ENCODE measurements at regions not wholly inside any gene's neighbourhood (a gene's known extent, or its start where the extent isn't known, plus 50 kb on each side); places are given as distances from the start of the nearest gene placed in this dataset.
"Not testable (repeated sequence)": the region's sequence is repeated elsewhere in the genome, so short reads cannot be mapped to it uniquely, and the experiment has no call there.

DNA sequence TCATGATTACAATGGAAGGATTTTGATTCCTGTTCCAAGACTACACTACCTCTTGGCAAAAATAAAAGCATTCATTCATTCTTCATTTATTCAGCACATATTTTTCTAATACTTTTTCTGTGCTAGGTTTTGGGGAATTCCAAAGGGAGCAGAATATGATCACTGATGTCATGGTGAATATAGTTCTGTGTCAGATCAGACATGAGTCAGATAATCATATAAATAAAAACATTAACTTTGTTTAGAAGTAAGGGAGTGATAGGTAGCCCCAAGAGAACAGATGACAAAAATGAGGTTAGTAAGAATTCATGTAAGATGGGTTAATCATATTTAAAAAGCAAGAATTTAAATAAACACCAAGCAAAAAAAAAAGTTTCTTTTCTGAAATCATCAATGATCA, 94.1 kb upstream of the RANBP6 start:
- no peak for DNase-seq (ENCODE audit: low read depth)
- in situ Hi-C loops (cut with HindIII; ENCODE audit: low pct_unique_long_range_greater_than_20kb, low sequenced_read_pairs) = no loop called here

DNA sequence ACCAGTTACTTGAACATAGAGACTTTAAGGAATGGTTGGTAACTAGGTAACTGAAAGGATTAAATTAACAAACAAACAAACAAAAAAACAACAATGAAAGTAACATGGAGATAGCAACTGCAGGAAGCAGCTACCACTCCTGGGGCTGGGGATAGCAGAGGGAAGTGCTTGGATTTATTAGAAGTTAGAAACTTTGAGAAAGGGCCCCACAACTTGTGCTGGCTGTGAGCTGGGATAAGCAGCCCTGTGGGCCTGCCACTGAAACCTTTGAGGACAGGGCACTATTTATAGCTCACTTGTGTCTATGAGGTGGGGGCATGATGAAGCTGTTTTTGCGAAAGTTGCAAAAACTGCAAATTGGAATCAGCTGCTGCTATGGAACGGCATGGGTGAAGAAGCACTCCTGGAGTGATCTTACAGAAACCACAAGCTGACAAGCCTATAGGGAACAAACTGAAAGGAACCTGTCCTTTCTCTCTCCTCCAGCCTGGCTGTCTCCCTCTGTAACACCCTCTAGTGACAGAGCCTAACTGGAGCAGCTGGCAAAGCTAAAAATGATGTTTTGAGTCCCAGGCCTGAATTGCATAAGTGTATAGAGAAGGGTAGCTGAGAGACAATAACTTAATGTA, 91.4 kb upstream of the RANBP6 start:
- in situ Hi-C loops (cut with HindIII; ENCODE audit: low pct_unique_long_range_greater_than_20kb, low sequenced_read_pairs) = no loop called here
- peak; percentile 51 for DNase-seq (ENCODE audit: low read depth)

DNA sequence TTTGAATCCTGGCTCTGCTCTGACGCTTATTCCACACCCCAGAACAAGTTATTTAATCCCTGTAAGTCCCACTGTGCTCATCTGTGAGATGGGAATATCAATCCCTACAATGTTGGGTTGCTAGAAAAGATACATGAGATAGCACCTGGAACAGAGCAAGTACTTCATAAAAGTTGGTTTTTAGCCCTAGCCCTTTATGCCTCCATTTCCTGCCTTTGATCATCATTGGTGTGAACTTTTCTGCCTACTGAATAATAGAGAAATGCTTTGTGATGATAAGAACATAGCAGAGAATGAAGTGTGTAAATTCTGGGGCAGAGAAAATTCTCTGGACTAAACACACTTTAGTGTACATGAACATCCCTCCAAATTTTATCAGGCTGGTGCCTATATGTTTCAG, 90.3 kb upstream of the RANBP6 start:
- in situ Hi-C loops (cut with HindIII; ENCODE audit: low pct_unique_long_range_greater_than_20kb, low sequenced_read_pairs) = no loop called here
- no peak for DNase-seq (ENCODE audit: low read depth)

DNA sequence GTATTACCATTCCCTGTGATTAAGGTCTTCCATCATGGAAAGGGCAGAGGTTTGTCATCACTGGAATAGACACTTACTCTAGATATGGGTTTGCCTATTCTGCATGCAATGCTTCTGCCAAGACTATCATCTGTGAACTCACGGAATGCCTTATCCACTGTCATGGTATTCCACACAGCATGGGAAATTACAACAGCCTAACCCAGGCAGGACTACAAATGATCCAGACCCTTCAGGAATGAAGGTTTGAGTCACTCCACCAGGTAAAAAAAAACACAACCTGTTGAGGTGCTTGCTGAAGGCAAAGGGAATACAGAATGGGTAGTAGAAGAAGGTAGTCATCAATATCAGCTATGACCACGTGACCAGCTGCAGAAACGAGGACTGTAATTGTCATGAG, 89.0 kb upstream of the RANBP6 start:
- DNase-seq (ENCODE audit: low read depth); in situ Hi-C loops (cut with HindIII; ENCODE audit: low pct_unique_long_range_greater_than_20kb, low sequenced_read_pairs): not testable (repeated sequence)

DNA sequence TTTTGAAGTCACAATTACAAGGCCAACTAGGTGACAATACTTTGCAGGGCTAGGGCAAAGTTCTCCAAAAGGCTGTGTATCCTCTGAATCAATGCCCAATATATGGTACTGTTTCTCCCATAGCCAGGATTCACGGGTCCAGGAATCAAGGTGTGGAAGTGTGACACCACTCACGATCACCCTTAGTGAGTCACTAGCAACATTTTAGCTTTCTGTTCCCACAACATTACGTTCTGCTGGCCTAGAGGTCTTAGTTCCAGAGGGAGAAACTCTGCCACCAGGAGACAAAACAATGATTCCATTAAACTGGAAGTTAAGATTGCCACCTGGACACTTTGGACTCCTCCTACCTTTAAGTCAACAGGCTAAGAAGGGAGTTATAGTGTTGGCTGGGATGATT, 88.5 kb upstream of the RANBP6 start:
- DNase-seq (ENCODE audit: low read depth); in situ Hi-C loops (cut with HindIII; ENCODE audit: low pct_unique_long_range_greater_than_20kb, low sequenced_read_pairs): not testable (repeated sequence)

DNA sequence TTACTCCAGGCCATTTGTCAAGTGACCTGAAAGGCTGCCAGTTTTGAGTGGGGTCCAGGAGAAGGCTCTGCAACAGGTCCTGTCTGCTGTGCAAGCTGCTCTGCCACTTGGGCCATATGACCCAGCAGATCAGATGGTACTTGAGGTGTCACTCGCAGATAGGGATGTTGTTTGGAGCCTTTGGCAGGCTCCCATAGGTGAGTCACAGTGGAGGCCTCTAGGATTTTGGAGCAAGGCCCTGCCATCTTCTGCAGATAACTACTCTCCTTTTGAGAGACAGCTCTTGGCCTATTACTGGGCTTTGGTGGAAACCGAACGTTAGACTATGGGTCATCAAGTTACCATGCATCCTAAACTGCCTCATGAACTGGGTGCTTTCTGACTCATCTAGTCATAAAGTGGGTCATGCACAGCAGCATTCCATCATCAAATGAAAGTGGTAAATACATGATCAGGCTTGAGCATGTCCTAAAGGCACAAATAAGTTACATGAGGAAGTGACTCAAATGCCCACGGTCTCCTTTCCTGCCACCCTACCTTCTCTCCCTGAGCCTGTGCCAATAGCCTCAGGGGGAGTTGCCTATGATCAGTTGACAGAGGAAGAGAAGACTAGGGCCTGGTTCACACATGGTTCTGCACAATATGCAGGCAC, 87.0 kb upstream of the RANBP6 start:
- peak; percentile 81 for DNase-seq (ENCODE audit: low read depth)
- in situ Hi-C loops (cut with HindIII; ENCODE audit: low pct_unique_long_range_greater_than_20kb, low sequenced_read_pairs) = not testable (repeated sequence)

DNA sequence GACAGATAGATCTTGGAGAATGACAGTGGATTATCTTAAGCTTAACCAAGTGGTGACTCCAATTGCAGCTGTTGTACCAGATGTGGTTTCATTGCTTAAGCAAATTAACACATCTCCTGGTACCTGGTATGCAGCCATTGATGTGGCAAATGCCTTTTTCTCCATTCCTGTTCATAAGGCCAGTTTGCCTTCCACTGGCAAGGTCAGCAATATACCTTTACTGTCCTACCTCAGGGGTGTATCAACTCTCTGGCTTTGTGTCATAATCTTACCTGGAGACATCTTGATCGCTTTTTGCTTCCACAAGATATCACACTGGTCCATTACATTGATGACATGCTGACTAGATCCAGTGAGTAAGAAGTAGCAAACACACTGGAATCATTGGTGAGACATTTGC, 86.3 kb upstream of the RANBP6 start:
- in situ Hi-C loops (cut with HindIII; ENCODE audit: low pct_unique_long_range_greater_than_20kb, low sequenced_read_pairs); DNase-seq (ENCODE audit: low read depth): not testable (repeated sequence)

DNA sequence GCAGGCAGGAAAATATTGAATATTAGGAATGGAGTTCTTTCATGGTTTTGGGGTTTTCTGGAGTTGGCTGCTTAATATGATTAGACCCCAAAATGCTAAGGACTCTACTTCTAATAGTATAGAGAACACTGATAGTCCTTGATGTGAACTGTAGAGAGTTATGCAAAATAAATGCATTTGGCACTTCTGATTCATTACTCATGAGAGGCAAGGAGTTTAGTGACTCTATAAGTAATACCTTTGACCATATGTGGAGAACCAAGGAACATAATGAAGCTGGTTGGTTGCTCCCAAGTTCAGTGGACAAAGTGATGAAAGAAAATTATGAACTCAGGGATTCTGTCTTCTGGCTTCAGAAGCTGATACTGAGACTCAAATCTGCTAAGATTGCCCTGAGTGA, 83.9 kb upstream of the RANBP6 start:
- DNase-seq (ENCODE audit: low read depth); in situ Hi-C loops (cut with HindIII; ENCODE audit: low pct_unique_long_range_greater_than_20kb, low sequenced_read_pairs): not testable (repeated sequence)

DNA sequence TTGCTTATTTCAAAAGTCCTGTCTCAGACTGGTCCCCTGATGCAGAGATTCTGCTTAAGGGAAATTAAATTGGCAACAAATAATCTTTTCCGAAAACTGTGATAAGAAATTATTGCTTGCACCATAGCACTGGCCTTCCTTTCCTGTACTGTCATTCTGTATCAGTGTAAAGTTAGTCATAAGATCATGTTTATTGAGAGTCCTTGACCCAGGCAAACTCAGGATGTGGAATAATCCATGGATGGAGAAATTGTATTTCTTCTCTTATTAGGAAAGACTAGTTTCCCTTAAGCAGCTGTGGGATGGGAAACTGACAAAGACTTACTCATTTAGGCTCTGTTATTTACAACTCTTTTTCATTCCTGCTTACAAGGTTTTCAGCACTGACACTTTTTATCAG, 83.0 kb upstream of the RANBP6 start:
- in situ Hi-C loops (cut with HindIII; ENCODE audit: low pct_unique_long_range_greater_than_20kb, low sequenced_read_pairs) = no loop called here
- DNase-seq (ENCODE audit: low read depth) = no peak

DNA sequence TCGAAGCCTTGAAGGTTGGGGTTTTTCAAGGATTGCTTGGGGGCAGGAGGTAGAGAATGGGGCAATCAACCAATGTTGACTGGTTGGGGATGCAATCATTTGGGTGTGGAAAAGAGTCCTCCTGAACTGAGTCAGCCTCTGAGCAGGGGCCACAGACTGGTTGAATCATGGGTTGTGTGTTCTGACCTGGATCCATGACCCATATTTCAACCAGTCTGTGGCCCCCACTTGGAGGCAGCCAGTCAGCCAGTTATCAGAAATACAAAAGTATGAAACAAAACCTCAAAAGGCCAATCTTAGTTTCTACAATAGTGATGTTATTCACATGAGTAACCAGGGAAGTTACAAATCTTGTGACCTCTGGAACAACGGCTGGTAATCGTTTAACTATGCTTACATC, 81.4 kb upstream of the RANBP6 start:
- peak; percentile 88 for DNase-seq (ENCODE audit: low read depth)
- in situ Hi-C loops (cut with HindIII; ENCODE audit: low pct_unique_long_range_greater_than_20kb, low sequenced_read_pairs) = no loop called here

DNA sequence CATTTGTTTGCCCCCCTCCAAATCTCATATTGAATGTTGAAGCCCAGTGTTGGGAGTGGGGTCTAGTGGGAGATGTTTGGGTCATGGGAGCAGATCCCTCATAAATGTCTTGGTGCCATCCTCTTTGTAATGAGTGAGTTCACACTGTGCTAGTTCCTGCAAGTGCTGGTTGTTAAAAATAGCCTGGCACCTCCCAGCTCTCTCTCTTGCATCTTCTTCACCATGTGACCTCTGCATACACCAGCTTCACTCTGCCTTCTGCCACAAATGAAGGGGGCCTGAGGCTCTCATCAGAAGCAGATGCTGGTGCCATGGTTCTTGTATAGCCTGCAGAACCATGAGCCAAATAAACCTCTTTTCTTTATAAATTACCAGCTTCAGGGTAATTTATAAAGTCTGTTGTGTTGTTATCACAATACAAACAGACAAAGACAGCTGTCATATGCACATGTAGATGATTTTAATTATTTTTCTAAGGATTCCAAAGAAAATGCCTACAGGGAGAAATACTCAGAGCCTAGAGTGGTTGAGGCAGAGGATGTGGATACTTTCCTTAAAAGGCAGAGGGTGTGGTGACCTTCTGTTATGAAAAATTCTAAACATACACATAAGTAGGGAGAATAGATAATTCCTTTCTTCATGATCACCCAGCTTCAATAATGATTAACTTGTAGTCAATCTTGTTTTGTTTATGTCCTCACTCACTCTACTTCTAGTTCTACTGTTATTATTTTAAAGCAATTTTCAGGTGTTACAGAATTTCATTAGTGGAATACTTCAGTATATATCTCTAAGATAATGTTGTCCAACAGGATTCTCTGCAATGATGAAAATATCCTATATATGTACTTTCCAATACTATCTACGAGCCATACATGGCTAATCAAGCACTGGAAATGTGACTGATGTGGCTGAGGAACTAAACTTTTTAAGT, 75.1 kb upstream of the RANBP6 start:
- DNase-seq (ENCODE audit: low read depth) = no peak
- in situ Hi-C loops (cut with HindIII; ENCODE audit: low pct_unique_long_range_greater_than_20kb, low sequenced_read_pairs) = no loop called here

DNA sequence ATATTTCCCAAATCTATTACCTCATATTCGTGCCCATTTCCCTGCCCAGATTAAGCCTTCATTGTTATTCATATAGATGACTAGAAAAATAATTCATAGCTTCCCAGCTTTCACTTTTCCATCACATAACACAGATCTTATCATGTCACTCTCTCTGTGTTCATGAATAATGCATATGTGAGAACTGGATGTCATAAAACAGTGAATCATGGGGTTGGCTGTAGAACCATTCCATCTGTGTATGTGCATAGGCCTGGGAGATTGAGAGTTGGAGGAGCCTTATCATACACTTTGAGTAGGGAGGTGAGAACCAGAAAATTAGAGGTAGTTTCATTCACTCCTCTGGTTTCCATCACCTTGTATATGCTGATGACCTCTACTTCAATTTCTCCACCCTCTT, 73.9 kb upstream of the RANBP6 start:
- no peak for DNase-seq (ENCODE audit: low read depth)
- in situ Hi-C loops (cut with HindIII; ENCODE audit: low pct_unique_long_range_greater_than_20kb, low sequenced_read_pairs) = no loop called here

DNA sequence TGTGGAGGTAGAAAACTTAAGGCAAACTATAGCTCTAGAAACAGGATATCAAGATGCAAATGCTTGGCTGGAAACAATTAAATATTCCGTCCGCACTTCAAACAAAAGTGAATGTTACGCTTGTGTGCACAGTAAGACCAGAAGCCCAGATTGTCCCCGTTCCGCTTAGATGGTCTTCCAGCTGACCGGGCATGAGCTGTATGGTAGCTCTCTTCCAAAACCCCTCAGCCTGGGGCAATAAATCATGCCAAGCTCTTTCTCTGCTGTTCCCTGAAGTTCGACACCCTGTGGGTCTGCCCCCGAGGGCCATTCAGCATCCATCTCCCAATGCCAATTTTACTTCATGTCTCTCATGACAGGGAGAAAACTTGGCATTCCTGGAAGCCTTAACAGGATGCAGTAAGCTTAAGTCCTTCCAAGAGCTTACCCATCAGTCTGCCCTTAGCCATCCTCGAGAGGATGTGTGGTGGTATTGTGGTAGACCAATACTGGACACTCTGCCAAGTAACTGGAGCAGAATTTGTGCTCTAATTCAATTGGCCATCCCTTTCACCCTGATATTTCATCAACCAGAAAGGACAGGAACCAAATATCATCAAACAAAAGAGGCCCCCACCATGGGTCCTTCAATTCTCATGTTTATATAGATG, 70.7 kb upstream of the RANBP6 start:
- peak; percentile 33 for DNase-seq (ENCODE audit: low read depth)
- in situ Hi-C loops (cut with HindIII; ENCODE audit: low pct_unique_long_range_greater_than_20kb, low sequenced_read_pairs) = no loop called here

DNA sequence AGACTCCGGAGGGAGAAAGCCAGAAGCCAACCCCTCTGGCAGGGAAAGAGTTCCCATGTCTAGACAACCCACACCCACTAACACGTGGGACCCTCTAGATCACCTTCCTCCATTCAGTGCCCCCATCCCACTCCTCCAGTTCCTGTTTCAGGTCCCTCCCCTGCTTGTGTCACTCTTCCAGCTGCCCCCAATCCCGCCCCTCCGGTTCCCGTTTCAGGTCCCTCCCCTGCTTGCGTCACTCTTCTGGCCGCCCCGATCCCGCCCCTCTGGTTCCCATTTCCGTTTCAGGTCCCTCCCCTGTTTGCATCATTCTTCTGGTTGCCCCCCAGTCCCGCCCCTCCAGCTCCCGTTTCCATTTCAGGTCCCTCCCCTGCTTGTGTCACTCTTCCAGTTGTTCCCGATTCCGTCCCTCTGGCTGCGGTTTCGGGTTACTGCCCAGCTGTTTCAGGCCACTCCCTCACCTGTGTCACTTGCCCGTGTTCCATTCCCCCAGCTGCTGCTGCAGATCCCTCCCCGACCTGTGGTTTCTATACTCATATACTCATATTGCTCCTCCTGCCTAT, 64.8 kb upstream of the RANBP6 start:
- in situ Hi-C loops (cut with HindIII; ENCODE audit: low pct_unique_long_range_greater_than_20kb, low sequenced_read_pairs) = no loop called here
- peak; percentile 89 for DNase-seq (ENCODE audit: low read depth)

DNA sequence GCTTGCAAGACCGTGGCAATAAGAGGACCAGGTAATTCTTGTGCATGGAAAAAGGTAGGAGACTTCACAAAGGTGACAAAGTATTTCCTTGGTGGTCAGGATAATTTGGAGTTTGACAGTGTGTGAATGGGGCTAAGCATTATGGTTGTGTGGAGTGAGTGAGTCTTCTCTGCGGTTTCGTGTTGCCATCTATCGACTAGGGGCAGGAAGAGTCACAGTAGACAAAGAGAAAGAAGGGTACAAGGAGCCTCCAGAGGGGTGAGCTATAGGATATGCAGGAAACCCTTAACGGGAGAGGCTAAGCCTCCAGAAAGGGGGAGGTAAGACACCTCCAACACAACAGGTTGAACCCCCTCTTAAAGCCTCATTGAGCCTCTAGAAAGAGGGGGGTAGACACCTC, 64.0 kb upstream of the RANBP6 start:
- DNase-seq (ENCODE audit: low read depth) = no peak
- in situ Hi-C loops (cut with HindIII; ENCODE audit: low pct_unique_long_range_greater_than_20kb, low sequenced_read_pairs) = no loop called here

DNA sequence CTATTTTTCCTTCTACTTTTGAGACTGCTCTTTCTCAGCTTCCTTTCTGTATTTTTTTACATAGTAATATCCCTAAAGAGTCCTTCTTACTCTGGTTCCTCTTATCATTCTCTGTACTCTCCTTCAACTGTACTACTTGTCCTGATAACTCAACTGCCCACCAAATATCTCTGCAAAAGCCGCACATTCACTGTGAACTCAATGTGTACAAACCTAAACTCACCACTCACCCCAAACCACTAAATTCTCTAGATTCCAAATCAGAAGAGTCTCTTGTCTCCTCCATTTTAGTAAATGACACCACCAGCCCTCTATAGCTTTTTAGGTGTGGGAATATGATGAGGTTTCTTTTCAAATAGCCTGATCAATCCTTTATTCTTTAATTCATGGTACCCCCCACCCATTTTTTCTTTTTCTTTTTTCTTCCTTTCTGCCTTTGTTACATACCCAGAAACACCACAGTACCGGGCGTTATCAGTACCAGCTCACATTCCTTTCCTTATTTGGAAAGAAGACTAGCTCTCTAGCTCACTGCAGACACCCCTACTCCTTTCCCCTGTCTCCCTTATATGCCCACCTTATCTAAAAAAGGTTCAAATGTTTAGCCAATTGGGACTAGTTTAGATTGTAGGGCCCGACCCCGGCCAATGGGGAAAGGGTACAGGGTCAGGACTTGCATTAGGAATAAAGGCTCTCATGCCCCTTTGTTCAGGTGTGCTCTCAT, 63.1 kb upstream of the RANBP6 start:
- DNase-seq (ENCODE audit: low read depth) = no peak
- in situ Hi-C loops (cut with HindIII; ENCODE audit: low pct_unique_long_range_greater_than_20kb, low sequenced_read_pairs) = no loop called here

DNA sequence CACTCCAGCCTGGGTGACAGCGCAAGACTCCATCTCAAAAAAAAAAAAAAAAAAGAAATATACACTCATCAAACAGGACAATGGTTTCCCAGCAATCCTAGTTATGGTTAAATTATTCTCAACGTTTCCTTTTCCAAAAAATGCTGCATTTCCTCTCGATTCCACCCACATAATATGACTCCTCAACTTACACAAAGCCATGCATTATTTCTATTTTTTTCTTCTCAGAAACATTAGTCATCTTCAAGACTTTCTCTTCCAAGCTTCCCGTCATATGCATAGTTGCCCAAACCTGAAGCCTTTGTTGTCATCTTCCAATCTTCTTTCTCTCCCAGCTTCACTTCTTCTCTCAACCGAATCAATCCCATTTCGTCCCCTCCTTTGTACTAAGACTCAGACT, 61.4 kb upstream of the RANBP6 start:
- DNase-seq (ENCODE audit: low read depth) = no peak

DNA sequence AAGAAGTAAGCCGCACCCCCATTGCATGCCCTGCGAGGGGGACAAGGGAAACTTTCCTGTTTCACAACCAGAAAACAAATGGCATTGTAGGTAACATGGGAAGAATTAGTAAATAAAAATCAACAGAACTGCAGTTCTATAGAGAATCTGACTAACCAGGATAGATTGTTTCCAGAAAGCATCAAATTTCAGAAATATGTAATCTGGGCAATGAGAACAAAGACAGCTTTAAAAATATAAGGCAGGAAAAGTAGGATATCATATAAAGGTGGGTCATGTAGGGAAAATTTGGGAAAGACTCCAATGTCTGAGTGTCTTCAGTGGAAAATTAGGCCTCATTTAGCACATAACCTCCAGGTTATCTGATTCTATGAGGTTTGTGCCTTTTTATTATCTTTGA, 58.3 kb upstream of the RANBP6 start:
- no peak for DNase-seq (ENCODE audit: low read depth)
- in situ Hi-C loops (cut with HindIII; ENCODE audit: low pct_unique_long_range_greater_than_20kb, low sequenced_read_pairs) = no loop called here

More for the DNA sequence above, 61.4 kb upstream of the RANBP6 start:
- in situ Hi-C loops (cut with HindIII; ENCODE audit: low pct_unique_long_range_greater_than_20kb, low sequenced_read_pairs) = no loop called here

Data from Caki2 (cell line).